ENCODE measurements at regions not wholly inside any gene's neighbourhood (a gene's known extent, or its start where the extent isn't known, plus 50 kb on each side); places are given as distances from the start of the nearest gene placed in this dataset.

GRCh38 chr16:66219491-66219890 is 147.0 kb upstream of the CDH5 start:
- TF ChIP-seq, protein P1, sequence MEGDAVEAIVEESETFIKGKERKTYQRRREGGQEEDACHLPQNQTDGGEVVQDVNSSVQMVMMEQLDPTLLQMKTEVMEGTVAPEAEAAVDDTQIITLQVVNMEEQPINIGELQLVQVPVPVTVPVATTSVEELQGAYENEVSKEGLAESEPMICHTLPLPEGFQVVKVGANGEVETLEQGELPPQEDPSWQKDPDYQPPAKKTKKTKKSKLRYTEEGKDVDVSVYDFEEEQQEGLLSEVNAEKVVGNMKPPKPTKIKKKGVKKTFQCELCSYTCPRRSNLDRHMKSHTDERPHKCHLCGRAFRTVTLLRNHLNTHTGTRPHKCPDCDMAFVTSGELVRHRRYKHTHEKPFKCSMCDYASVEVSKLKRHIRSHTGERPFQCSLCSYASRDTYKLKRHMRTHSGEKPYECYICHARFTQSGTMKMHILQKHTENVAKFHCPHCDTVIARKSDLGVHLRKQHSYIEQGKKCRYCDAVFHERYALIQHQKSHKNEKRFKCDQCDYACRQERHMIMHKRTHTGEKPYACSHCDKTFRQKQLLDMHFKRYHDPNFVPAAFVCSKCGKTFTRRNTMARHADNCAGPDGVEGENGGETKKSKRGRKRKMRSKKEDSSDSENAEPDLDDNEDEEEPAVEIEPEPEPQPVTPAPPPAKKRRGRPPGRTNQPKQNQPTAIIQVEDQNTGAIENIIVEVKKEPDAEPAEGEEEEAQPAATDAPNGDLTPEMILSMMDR (IDR thresholded peaks at IDR 0.05; ENCODE audit: insufficient read depth, low read length) = no peak
- no peak for TF ChIP-seq REST (IDR thresholded peaks at IDR 0.05; ENCODE audit: insufficient replicate concordance, low read depth)
- TF ChIP-seq POLR2AphosphoS5 (IDR thresholded peaks at IDR 0.05; ENCODE audit: low read depth) = no peak
